ENCODE measurements at regions not wholly inside any gene's neighbourhood (a gene's known extent, or its start where the extent isn't known, plus 50 kb on each side); places are given as distances from the start of the nearest gene placed in this dataset.
A peak's percentile ranks its signal among the peaks of the same experiment; 100 is the strongest.

DNA sequence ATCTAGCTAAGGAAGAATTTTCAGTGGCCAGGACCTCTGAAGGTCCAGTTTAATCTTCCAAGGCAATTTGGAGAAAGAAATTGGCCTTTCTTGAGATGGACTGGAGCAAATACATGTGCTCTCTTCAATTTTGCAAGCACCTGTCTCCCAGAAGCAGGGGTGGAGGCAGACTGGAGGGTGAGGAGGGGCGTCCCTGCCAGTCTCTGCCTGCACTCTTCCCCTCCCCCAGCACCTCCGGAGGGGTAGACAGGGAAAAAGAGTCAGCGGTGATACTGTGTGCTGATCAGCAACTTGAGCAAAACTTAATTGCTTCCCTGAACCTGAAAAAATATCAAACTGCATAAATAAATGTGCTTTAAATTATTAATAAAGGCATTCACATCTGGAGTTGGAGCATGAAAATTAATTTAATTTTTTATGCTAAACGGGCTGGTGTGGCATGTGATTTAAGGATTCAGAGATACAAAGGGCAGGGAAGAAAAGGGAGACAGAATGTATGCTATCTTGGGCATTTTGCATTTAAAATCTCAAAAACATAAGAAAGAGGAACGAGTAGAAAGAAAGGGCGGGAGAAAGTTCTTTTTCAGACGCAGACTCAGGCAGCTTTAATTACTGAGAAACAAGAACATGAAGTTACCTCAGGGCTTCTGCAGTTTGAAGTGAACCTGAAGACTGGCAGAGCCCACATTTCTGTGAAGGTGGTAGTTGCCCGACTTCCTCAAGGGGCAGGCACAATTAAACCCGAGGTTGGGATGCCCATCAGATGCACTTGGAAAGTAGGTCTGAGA, 319.7 kb downstream of the UACA start:
- no peaks in the 10 kb centered on the region for H3K79me2 ChIP-seq (ENCODE audit: control insufficient read depth, insufficient read depth, low read length)
- H4K20me1 ChIP-seq (replicated peaks; ENCODE audit: control insufficient read depth, insufficient read depth, low read length) = no peaks in the 10 kb centered on the region
- peaks cover 47 to 59% of the 10 kb centered on the region in 2 experiments for H3K4me1 ChIP-seq (replicated peaks in 1 of 2; ENCODE audit: control insufficient read depth in 2 of 2, insufficient read depth in 2 of 2, low read length in 2 of 2)
- H3K36me3 ChIP-seq (ENCODE audit: control insufficient read depth, insufficient read depth, low read length) = no peaks in the 10 kb centered on the region
- in situ Hi-C loops (cut with MboI) (no loop called here), intact Hi-C loops (cut with micrococcal nuclease) (no loop called here)
- no peak for DNase-seq (ENCODE audit: extremely low read depth in 1 of 4, low spot score in 3 of 4)
- H3K9me3 ChIP-seq (replicated peaks; ENCODE audit: control insufficient read depth, insufficient read depth, low read depth, low read length) = no peaks in the 10 kb centered on the region
- H3K4me2 ChIP-seq (ENCODE audit: insufficient read depth, low read length) = no peak overlapping the region
- 0 out of 4 replicates have a peak overlapping the region, but pooled peaks of 1 of the 2 experiments have one; percentile 16 for H3K9ac ChIP-seq (ENCODE audit: insufficient read depth in 1 of 2, low read depth in 2 of 2, low read length in 2 of 2)
- H3K27ac ChIP-seq (ENCODE audit: extremely low read depth, low read depth, low read length) = no peak overlapping the region
- TF ChIP-seq ARHGAP35 (IDR thresholded peaks at IDR 0.05; ENCODE audit: partially characterized antibody) (no peak), SAFB (IDR thresholded peaks at IDR 0.05; ENCODE audit: borderline replicate concordance, low read depth, low read length) (no peak), GATAD2A (IDR thresholded peaks at IDR 0.05) (no peak), ZNF766 (CRISPR knock-in tag; conservative IDR thresholded peaks at IDR 0.05) (no peak), STAT5A (IDR thresholded peaks at IDR 0.05; ENCODE audit: borderline replicate concordance, low read length) (no peak), ZNF780A (CRISPR knock-in tag; IDR thresholded peaks at IDR 0.05) (no peak), MAFF (IDR thresholded peaks at IDR 0.05; ENCODE audit: low read length) (no peak), KDM4B (IDR thresholded peaks at IDR 0.05; ENCODE audit: borderline replicate concordance in 2 of 2, low read depth in 1 of 2) (no peak), FOXA3 (CRISPR knock-in tag; conservative IDR thresholded peaks at IDR 0.05 in 1 of 2, IDR thresholded peaks at IDR 0.05 in 1 of 2) (no peak), SREBF1 (IDR thresholded peaks at IDR 0.05; ENCODE audit: borderline replicate concordance, low read depth, low read length) (no peak), EHMT2 (IDR thresholded peaks at IDR 0.05) (no peak), RFX7 (CRISPR knock-in tag; IDR thresholded peaks at IDR 0.05) (no peak)
- TF ChIP-seq, protein P1, sequence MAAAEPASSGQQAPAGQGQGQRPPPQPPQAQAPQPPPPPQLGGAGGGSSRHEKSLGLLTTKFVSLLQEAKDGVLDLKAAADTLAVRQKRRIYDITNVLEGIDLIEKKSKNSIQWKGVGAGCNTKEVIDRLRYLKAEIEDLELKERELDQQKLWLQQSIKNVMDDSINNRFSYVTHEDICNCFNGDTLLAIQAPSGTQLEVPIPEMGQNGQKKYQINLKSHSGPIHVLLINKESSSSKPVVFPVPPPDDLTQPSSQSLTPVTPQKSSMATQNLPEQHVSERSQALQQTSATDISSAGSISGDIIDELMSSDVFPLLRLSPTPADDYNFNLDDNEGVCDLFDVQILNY (CRISPR knock-in tag; IDR thresholded peaks at IDR 0.05) = no peak
- TF ChIP-seq, protein P2, sequence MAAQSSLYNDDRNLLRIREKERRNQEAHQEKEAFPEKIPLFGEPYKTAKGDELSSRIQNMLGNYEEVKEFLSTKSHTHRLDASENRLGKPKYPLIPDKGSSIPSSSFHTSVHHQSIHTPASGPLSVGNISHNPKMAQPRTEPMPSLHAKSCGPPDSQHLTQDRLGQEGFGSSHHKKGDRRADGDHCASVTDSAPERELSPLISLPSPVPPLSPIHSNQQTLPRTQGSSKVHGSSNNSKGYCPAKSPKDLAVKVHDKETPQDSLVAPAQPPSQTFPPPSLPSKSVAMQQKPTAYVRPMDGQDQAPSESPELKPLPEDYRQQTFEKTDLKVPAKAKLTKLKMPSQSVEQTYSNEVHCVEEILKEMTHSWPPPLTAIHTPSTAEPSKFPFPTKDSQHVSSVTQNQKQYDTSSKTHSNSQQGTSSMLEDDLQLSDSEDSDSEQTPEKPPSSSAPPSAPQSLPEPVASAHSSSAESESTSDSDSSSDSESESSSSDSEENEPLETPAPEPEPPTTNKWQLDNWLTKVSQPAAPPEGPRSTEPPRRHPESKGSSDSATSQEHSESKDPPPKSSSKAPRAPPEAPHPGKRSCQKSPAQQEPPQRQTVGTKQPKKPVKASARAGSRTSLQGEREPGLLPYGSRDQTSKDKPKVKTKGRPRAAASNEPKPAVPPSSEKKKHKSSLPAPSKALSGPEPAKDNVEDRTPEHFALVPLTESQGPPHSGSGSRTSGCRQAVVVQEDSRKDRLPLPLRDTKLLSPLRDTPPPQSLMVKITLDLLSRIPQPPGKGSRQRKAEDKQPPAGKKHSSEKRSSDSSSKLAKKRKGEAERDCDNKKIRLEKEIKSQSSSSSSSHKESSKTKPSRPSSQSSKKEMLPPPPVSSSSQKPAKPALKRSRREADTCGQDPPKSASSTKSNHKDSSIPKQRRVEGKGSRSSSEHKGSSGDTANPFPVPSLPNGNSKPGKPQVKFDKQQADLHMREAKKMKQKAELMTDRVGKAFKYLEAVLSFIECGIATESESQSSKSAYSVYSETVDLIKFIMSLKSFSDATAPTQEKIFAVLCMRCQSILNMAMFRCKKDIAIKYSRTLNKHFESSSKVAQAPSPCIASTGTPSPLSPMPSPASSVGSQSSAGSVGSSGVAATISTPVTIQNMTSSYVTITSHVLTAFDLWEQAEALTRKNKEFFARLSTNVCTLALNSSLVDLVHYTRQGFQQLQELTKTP (IDR thresholded peaks at IDR 0.05; ENCODE audit: low read depth in 1 of 2, partially characterized antibody in 2 of 2) = no peak
- TF ChIP-seq, protein P3, sequence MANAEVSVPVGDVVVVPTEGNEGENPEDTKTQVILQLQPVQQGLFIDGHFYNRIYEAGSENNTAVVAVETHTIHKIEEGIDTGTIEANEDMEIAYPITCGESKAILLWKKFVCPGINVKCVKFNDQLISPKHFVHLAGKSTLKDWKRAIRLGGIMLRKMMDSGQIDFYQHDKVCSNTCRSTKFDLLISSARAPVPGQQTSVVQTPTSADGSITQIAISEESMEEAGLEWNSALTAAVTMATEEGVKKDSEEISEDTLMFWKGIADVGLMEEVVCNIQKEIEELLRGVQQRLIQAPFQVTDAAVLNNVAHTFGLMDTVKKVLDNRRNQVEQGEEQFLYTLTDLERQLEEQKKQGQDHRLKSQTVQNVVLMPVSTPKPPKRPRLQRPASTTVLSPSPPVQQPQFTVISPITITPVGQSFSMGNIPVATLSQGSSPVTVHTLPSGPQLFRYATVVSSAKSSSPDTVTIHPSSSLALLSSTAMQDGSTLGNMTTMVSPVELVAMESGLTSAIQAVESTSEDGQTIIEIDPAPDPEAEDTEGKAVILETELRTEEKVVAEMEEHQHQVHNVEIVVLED (CRISPR knock-in tag; IDR thresholded peaks at IDR 0.05) = no peak
- H3K27me3 ChIP-seq (ENCODE audit: control insufficient read depth in 2 of 2, insufficient read depth in 2 of 2, low read length in 2 of 2) = no peaks in the 10 kb centered on the region
- no peak overlapping the region for H3K4me3 ChIP-seq
- no peak for ATAC-seq
- 49% methylated on average over 8 of the region's 9 CpGs for WGBS (ENCODE audit: insufficient coverage, low coverage, missing lambda C conversion rate)
- CTCF ChIA-PET (ENCODE audit: low intra/inter-chr PET ratio) = no interaction called here
- no peak overlapping the region for H2AFZ ChIP-seq (ENCODE audit: low read depth, low read length)
- no peak for FAIRE-seq
- no TSS peak for BruUV-seq (replicated peaks)
- POLR2A ChIA-PET = interaction anchor here (0.5 to 1.6 kb wide), 3 partner anchors 10 to 1762 kb away, joined by 3 to 9 read pairs (median 4); no protein-coding TSS in a partner anchor
- peaks cover 5% of the 10 kb centered on the region for H3K9me1 ChIP-seq (ENCODE audit: control insufficient read depth, insufficient read depth, low read length)
